Bronchial epithelial cell (primary cell): ENCODE measurements at regions not wholly inside any gene's neighbourhood (a gene's known extent, or its start where the extent isn't known, plus 50 kb on each side); places are given as distances from the start of the nearest gene placed in this dataset.

Experiments used
- DNase-seq: peaks from one replicate; pipeline ENCODE4 v3.0.0-alpha.2; 2010; ENCODE audit warnings: low read depth
- FAIRE-seq: peaks from 2 replicates; lab custom pipeline; 2011; peaks lifted over from hg19 to GRCh38; lab: Jason Lieb, UNC
- H3K27me3 ChIP-seq: 2 replicates; pipeline ENCODE4 v1.5.1; 2011; ENCODE audit warnings: low read length; ENCODE audit not compliant: control insufficient read depth, insufficient read depth
- H3K36me3 ChIP-seq: 2 replicates; pipeline ENCODE4 v1.5.1; 2011; ENCODE audit warnings: low read length; ENCODE audit not compliant: control insufficient read depth, insufficient read depth
- H3K4me3 ChIP-seq: 2 replicates; pipeline ENCODE4 v1.5.1; 2011; ENCODE audit warnings: mild to moderate bottlenecking, low read depth, low read length, control low read depth
- CTCF ChIP-seq: IDR thresholded peaks from 2 replicates; pipeline ENCODE4 v1.5.1; 2011; ENCODE audit warnings: mild to moderate bottlenecking, moderate library complexity, low read length, control low read depth, inconsistent platforms; ENCODE audit not compliant: insufficient read depth, severe bottlenecking

- DNase-seq, result no peak
These were observed 224.5 kb upstream of the AGTR2 start for GRCh38 chrX:115946059-115946458.

GRCh38 chrX:115948018-115948923, 222.3 kb upstream of the AGTR2 start:
- no peaks in the 10 kb centered on the region for H3K36me3 ChIP-seq
- FAIRE-seq (peak; percentile 36), DNase-seq (no peak)
- H3K4me3 ChIP-seq, result no peak overlapping the region
- TF ChIP-seq CTCF, result no peak
- H3K27me3 ChIP-seq, result no peaks in the 10 kb centered on the region

More at GRCh38 chrX:115946059-115946458, 224.5 kb upstream of the AGTR2 start:
- no peaks in the 10 kb centered on the region for H3K27me3 ChIP-seq
- H3K4me3 ChIP-seq, result no peak overlapping the region
- no peak for TF ChIP-seq CTCF
- no peaks in the 10 kb centered on the region for H3K36me3 ChIP-seq
- no peak for FAIRE-seq

DNA sequence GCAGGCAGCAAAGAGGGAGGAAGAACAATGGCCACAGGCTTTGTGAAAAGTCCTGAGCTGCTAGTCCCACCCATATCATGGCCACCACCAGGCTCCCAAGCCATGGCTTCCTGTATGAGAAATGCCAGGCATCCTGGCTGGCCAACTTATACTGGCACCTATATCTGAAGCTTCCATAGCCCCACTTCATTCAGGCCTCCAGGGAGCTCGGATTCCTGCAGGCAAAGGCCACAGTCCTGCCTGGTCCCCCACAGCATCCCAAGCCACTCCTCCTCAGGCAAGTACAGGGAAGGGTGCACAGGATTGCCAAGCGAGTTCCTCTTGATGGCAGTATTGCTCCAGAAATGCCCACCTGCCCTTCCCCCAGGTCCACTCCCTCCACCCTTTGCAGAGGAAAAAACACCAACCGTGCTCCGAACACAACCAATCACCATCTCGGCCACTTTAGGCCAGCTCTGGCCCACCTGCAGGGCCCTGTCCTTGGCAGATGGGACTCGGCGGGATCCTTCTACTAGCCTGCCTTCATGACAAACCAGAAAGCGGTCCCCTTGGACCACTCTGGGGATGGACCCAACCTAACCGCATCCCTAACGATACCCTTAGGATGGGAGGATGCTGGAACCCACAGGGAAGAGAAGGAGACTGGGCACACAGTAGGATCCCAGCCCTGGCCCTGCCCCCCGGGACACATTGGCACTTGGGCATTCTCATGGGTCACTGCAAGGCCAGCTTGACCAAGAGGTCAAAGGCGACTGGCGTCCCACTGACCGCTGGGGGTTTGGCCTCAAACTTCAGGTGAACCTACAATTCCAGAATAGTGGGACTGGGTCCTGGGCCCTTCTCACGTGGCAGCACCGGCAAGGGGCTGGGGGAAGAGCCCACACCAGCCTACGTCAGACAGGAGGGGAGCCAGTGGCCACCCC, 220.4 kb upstream of the AGTR2 start:
- no peak for TF ChIP-seq CTCF
- H3K27me3 ChIP-seq, result no peaks in the 10 kb centered on the region
- H3K36me3 ChIP-seq, result no peaks in the 10 kb centered on the region
- FAIRE-seq (no peak), DNase-seq (no peak)
- H3K4me3 ChIP-seq, result no peak overlapping the region

- no peak for TF ChIP-seq CTCF
- Histone ChIP-seq H3K4me3 (no peak overlapping the region), H3K27me3 (no peaks in the 10 kb centered on the region), H3K36me3 (no peaks in the 10 kb centered on the region)
- DNase-seq (no peak), FAIRE-seq (no peak)
These were observed 218.0 kb upstream of the AGTR2 start for GRCh38 chrX:115952417-115953092.

DNA sequence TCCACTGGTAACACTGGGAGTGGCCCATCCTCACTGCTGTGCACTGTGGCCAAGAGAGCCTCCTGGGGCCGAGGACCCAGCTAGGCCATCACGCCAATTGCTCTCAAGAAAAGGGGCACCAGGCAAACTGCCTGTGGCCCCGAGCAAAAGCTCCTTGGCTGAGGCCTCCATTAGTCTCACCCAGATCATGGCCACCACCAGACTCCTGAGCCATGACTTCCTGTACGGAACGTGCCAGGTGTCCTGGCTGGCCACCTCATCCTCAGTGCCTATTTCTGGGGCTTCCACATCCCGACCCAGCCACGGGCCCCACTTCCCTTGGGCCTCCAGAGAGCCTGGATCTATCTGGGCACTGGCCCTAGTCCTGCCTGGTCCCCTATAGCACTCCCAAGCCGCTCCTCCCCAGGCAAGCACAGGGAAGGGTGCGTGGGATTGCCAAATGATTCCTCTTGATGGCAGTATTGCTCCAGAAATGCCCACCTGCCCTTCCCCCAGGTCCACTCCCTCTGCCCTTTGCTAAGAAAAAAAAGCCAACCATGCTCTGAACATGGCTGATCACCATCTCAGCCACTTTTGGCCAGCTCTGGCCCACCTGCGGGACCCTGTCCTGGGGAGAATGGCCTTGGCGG, 212.6 kb upstream of the AGTR2 start:
- H3K36me3 ChIP-seq, result no peaks in the 10 kb centered on the region
- no peak for FAIRE-seq
- DNase-seq, result no peak
- no peaks in the 10 kb centered on the region for H3K27me3 ChIP-seq
- H3K4me3 ChIP-seq, result no peak overlapping the region
- no peak for TF ChIP-seq CTCF
